Activated CD4-positive, alpha-beta T cell treated with anti-CD3 and anti-CD28 coated beads for 36 hours (primary cell): ENCODE measurements at regions not wholly inside any gene's neighbourhood (a gene's known extent, or its start where the extent isn't known, plus 50 kb on each side); places are given as distances from the start of the nearest gene placed in this dataset.

Source experiments
- ATAC-seq: fragments of 200-7000 bp; cut with Tn5 transposase; one replicate; pipeline ENCODE4 v1.10.0; 2021; ENCODE audit warnings: mild to moderate bottlenecking, moderate library complexity
- CTCF ChIA-PET: fragments of 350-600 bp; sonication (Branson Sonifier 250); formaldehyde crosslinking; loops from one replicate; lab custom pipeline; 2021; ENCODE audit warnings: antibody characterized with exemption; lab: Charles Lee
- POLR2A ChIA-PET: fragments of 350-600 bp; sonication (Branson Sonifier 250); formaldehyde crosslinking; loops from one replicate; lab custom pipeline; 2021; ENCODE audit warnings: antibody characterized with exemption, inconsistent platforms; lab: Charles Lee
- DNase-seq: peaks from one replicate; pipeline ENCODE4 v3.0.0-alpha.2; 2020
- H3K27ac Mint-ChIP-seq: one replicate; pipeline ENCODE4 v1.8.0; 2021; ENCODE audit warnings: mixed read lengths
- H3K27me3 Mint-ChIP-seq: one replicate; pipeline ENCODE4 v1.8.0; 2021; ENCODE audit warnings: mixed read lengths
- H3K36me3 Mint-ChIP-seq: one replicate; pipeline ENCODE4 v1.8.0; 2021; ENCODE audit warnings: low read depth, mixed read lengths
- H3K4me1 Mint-ChIP-seq: one replicate; pipeline ENCODE4 v1.8.0; 2021; ENCODE audit warnings: mixed read lengths
- H3K4me3 Mint-ChIP-seq: one replicate; pipeline ENCODE4 v1.8.0; 2021; ENCODE audit warnings: mild to moderate bottlenecking, moderate library complexity, mixed read lengths
- H3K9me3 Mint-ChIP-seq: one replicate; pipeline ENCODE4 v1.8.0; 2021; ENCODE audit warnings: low read depth, mixed read lengths
- intact Hi-C, 2 experiments: fragments of 100-400 bp; cut with DNase I in 1 of 2; cut with micrococcal nuclease in 1 of 2; formaldehyde crosslinking; loops; one replicate each; pipeline versions ENCODE4 v1.14.2 to v1.15.1; 2022 to 2024; cut with DNase I, micrococcal nuclease

GRCh38 chr6:66970373-66970772 lies 1263.3 kb upstream of the EYS start:
- H3K4me1 Mint-ChIP-seq: no peaks in the 10 kb centered on the region
- intact Hi-C loops: no loop called here
- H3K9me3 Mint-ChIP-seq: peaks cover 5% of the 10 kb centered on the region

GRCh38 chr6:66965227-66965626 lies 1258.2 kb upstream of the EYS start:
- Mint-ChIP-seq H3K9me3 (peaks cover 10% of the 10 kb centered on the region), H3K27me3 (no peaks in the 10 kb centered on the region), H3K36me3 (no peaks in the 10 kb centered on the region), H3K4me3 (no peak overlapping the region), H3K4me1 (no peaks in the 10 kb centered on the region), H3K27ac (no peak overlapping the region)
- intact Hi-C loops: no loop called here
- ATAC-seq (no peak), DNase-seq (no peak)
- POLR2A ChIA-PET: no interaction called here
- CTCF ChIA-PET: no interaction called here

More at GRCh38 chr6:66970373-66970772, 1263.3 kb upstream of the EYS start:
- no peak overlapping the region for H3K4me3 Mint-ChIP-seq
- no peaks in the 10 kb centered on the region for H3K27me3 Mint-ChIP-seq
- POLR2A ChIA-PET: no interaction called here
- H3K36me3 Mint-ChIP-seq: no peaks in the 10 kb centered on the region
- no peak overlapping the region for H3K27ac Mint-ChIP-seq
- CTCF ChIA-PET: no interaction called here
- no peak for DNase-seq
- ATAC-seq: no peak

GRCh38 chr6:66964216-66964615 lies 1257.2 kb upstream of the EYS start:
- ChIA-PET POLR2A (no interaction called here), CTCF (no interaction called here)
- intact Hi-C loops: no loop called here
- Mint-ChIP-seq H3K27ac (no peak overlapping the region), H3K4me1 (no peaks in the 10 kb centered on the region), H3K36me3 (no peaks in the 10 kb centered on the region), H3K4me3 (no peak overlapping the region), H3K9me3 (peaks cover 10% of the 10 kb centered on the region), H3K27me3 (no peaks in the 10 kb centered on the region)
- no peak for DNase-seq
- ATAC-seq: no peak

- no peak for DNase-seq
- intact Hi-C loops: no loop called here
- Mint-ChIP-seq H3K4me1 (no peaks in the 10 kb centered on the region), H3K27me3 (no peaks in the 10 kb centered on the region), H3K9me3 (peaks cover 12% of the 10 kb centered on the region), H3K36me3 (no peaks in the 10 kb centered on the region), H3K4me3 (no peak overlapping the region), H3K27ac (no peak overlapping the region)
- CTCF ChIA-PET: no interaction called here
- no peak for ATAC-seq
- POLR2A ChIA-PET: no interaction called here
These were observed 1255.1 kb upstream of the EYS start for GRCh38 chr6:66962082-66962481.

GRCh38 chr6:66961191-66961590 lies 1254.2 kb upstream of the EYS start:
- ChIA-PET CTCF (no interaction called here), POLR2A (no interaction called here)
- Mint-ChIP-seq H3K27me3 (no peaks in the 10 kb centered on the region), H3K4me3 (no peak overlapping the region), H3K4me1 (no peaks in the 10 kb centered on the region), H3K36me3 (no peaks in the 10 kb centered on the region), H3K27ac (no peak overlapping the region), H3K9me3 (peaks cover 12% of the 10 kb centered on the region)
- intact Hi-C loops: no loop called here
- no peak for ATAC-seq
- DNase-seq: no peak

GRCh38 chr6:66949191-66949661 lies 1242.2 kb upstream of the EYS start:
- ChIA-PET CTCF (no interaction called here), POLR2A (no interaction called here)
- intact Hi-C loops: no loop called here
- no peaks in the 10 kb centered on the region for H3K27me3 Mint-ChIP-seq
- H3K27ac Mint-ChIP-seq: no peak overlapping the region
- H3K4me1 Mint-ChIP-seq: no peaks in the 10 kb centered on the region
- ATAC-seq (no peak), DNase-seq (no peak)
- peaks cover 14% of the 10 kb centered on the region for H3K9me3 Mint-ChIP-seq
- no peaks in the 10 kb centered on the region for H3K36me3 Mint-ChIP-seq
- H3K4me3 Mint-ChIP-seq: no peak overlapping the region

- ATAC-seq (no peak), DNase-seq (no peak)
- H3K27me3 Mint-ChIP-seq: no peaks in the 10 kb centered on the region
- no peak overlapping the region for H3K4me3 Mint-ChIP-seq
- H3K4me1 Mint-ChIP-seq: no peaks in the 10 kb centered on the region
- ChIA-PET POLR2A (no interaction called here), CTCF (no interaction called here)
- H3K36me3 Mint-ChIP-seq: no peaks in the 10 kb centered on the region
- H3K27ac Mint-ChIP-seq: no peak overlapping the region
- intact Hi-C loops: no loop called here
- H3K9me3 Mint-ChIP-seq: peaks cover 19% of the 10 kb centered on the region
These were observed 1241.1 kb upstream of the EYS start for GRCh38 chr6:66948106-66948505.

- H3K4me3 Mint-ChIP-seq: no peak overlapping the region
- peaks cover 13% of the 10 kb centered on the region for H3K9me3 Mint-ChIP-seq
- H3K36me3 Mint-ChIP-seq: no peaks in the 10 kb centered on the region
- ATAC-seq (no peak), DNase-seq (no peak)
- no peak overlapping the region for H3K27ac Mint-ChIP-seq
- CTCF ChIA-PET: no interaction called here
- POLR2A ChIA-PET: no interaction called here
- intact Hi-C loops: no loop called here
- no peaks in the 10 kb centered on the region for H3K27me3 Mint-ChIP-seq
- no peaks in the 10 kb centered on the region for H3K4me1 Mint-ChIP-seq
These were observed 1233.0 kb upstream of the EYS start for GRCh38 chr6:66940003-66940402.

GRCh38 chr6:66937180-66937579 lies 1230.2 kb upstream of the EYS start:
- H3K36me3 Mint-ChIP-seq: no peaks in the 10 kb centered on the region
- no peaks in the 10 kb centered on the region for H3K27me3 Mint-ChIP-seq
- ChIA-PET POLR2A (no interaction called here), CTCF (no interaction called here)
- no peak overlapping the region for H3K27ac Mint-ChIP-seq
- H3K4me1 Mint-ChIP-seq: no peaks in the 10 kb centered on the region
- DNase-seq (no peak), ATAC-seq (no peak)
- peaks cover 6% of the 10 kb centered on the region for H3K9me3 Mint-ChIP-seq
- intact Hi-C loops: no loop called here
- no peak overlapping the region for H3K4me3 Mint-ChIP-seq

GRCh38 chr6:66935612-66936011 lies 1228.6 kb upstream of the EYS start:
- no peaks in the 10 kb centered on the region for H3K4me1 Mint-ChIP-seq
- DNase-seq: no peak
- CTCF ChIA-PET: no interaction called here

GRCh38 chr6:66931787-66932186 lies 1224.8 kb upstream of the EYS start:
- DNase-seq: no peak
- Mint-ChIP-seq H3K9me3 (peaks cover 16% of the 10 kb centered on the region), H3K27ac (no peak overlapping the region), H3K27me3 (no peaks in the 10 kb centered on the region), H3K36me3 (no peaks in the 10 kb centered on the region), H3K4me3 (no peak overlapping the region), H3K4me1 (no peaks in the 10 kb centered on the region)
- ChIA-PET POLR2A (no interaction called here), CTCF (no interaction called here)
- no peak for ATAC-seq
- intact Hi-C loops: no loop called here

More at GRCh38 chr6:66935612-66936011, 1228.6 kb upstream of the EYS start:
- Mint-ChIP-seq H3K4me3 (no peak overlapping the region), H3K9me3 (peaks cover 4% of the 10 kb centered on the region), H3K36me3 (no peaks in the 10 kb centered on the region), H3K27ac (no peak overlapping the region), H3K27me3 (no peaks in the 10 kb centered on the region)
- no peak for ATAC-seq
- intact Hi-C loops: no loop called here
- POLR2A ChIA-PET: no interaction called here

GRCh38 chr6:66930559-66931290 lies 1223.7 kb upstream of the EYS start:
- no peaks in the 10 kb centered on the region for H3K4me1 Mint-ChIP-seq
- no peak for DNase-seq
- no peaks in the 10 kb centered on the region for H3K27me3 Mint-ChIP-seq
- H3K4me3 Mint-ChIP-seq: no peak overlapping the region
- H3K27ac Mint-ChIP-seq: no peak overlapping the region
- H3K36me3 Mint-ChIP-seq: no peaks in the 10 kb centered on the region
- CTCF ChIA-PET: no interaction called here
- no peak for ATAC-seq
- H3K9me3 Mint-ChIP-seq: peaks cover 15% of the 10 kb centered on the region
- intact Hi-C loops: no loop called here
- POLR2A ChIA-PET: no interaction called here
